ENCODE measurements at regions not wholly inside any gene's neighbourhood (a gene's known extent, or its start where the extent isn't known, plus 50 kb on each side); places are given as distances from the start of the nearest gene placed in this dataset.

DNA sequence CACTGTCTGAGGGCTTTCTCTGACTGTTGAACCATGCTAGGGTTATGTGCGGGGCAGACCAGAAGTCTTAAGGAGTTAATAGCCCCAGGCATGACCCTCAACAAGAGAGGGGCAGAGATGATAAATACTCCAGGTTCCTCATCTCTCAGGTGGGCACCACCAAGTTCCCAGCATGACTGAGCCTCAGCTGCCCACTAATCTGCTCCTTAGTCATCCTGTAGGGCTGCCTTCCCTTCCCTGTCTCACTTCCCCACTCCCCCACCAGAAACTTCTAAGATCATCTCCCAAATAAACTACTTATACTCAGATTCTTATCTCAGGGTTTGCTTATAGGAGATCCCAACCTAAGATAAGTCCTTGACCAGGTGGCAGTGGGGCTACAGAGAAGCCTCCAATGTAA lies 101.7 kb upstream of the PRNP start:
- Histone ChIP-seq H3K27ac (no peak overlapping the region), H3K4me1 (no peaks in the 10 kb centered on the region)
- intact Hi-C loops (cut with DNase I; ENCODE audit: low total_unique reads), result no loop called here

GRCh38 chr20:4581838-4582237 lies 104.4 kb upstream of the PRNP start:
- H3K4me3 ChIP-seq, result no peak overlapping the region
- TF ChIP-seq POLR2A (IDR thresholded peaks at IDR 0.05) (no peak), POLR2AphosphoS5 (IDR thresholded peaks at IDR 0.05) (no peak)
- TF ChIP-seq, protein P1, sequence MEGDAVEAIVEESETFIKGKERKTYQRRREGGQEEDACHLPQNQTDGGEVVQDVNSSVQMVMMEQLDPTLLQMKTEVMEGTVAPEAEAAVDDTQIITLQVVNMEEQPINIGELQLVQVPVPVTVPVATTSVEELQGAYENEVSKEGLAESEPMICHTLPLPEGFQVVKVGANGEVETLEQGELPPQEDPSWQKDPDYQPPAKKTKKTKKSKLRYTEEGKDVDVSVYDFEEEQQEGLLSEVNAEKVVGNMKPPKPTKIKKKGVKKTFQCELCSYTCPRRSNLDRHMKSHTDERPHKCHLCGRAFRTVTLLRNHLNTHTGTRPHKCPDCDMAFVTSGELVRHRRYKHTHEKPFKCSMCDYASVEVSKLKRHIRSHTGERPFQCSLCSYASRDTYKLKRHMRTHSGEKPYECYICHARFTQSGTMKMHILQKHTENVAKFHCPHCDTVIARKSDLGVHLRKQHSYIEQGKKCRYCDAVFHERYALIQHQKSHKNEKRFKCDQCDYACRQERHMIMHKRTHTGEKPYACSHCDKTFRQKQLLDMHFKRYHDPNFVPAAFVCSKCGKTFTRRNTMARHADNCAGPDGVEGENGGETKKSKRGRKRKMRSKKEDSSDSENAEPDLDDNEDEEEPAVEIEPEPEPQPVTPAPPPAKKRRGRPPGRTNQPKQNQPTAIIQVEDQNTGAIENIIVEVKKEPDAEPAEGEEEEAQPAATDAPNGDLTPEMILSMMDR (IDR thresholded peaks at IDR 0.05 in 8 of 11, conservative IDR thresholded peaks at IDR 0.05 in 3 of 11), result no peak
- no peaks in the 10 kb centered on the region for H3K4me1 ChIP-seq
- no peaks in the 10 kb centered on the region for H3K9me3 ChIP-seq
- no peak for DNase-seq
- 65 to 82% (median 72%) methylated on average over 5 of the region's 5 CpGs for WGBS, 5 donors
- intact Hi-C loops (cut with DNase I; ENCODE audit: low total_unique reads), result no loop called here
- H3K27ac ChIP-seq, result no peak overlapping the region
- no peaks in the 10 kb centered on the region for H3K36me3 ChIP-seq
- peaks cover 0 to 24% (median 0%) of the 10 kb centered on the region in 7 donors for H3K27me3 ChIP-seq (replicated peaks in 1 of 7)

More for the DNA sequence above, 101.7 kb upstream of the PRNP start:
- Histone ChIP-seq H3K36me3 (no peaks in the 10 kb centered on the region), H3K9me3 (no peaks in the 10 kb centered on the region), H3K27me3 (replicated peaks in 1 of 7) (peaks cover 0 to 20% (median 0%) of the 10 kb centered on the region in 7 donors), H3K4me3 (no peak overlapping the region)
- no peak for TF ChIP-seq POLR2A (IDR thresholded peaks at IDR 0.05)
- TF ChIP-seq, protein P1 (IDR thresholded peaks at IDR 0.05 in 8 of 11, conservative IDR thresholded peaks at IDR 0.05 in 3 of 11), result no peak
- no peak for TF ChIP-seq POLR2AphosphoS5 (IDR thresholded peaks at IDR 0.05)
- DNase-seq, result no peak
- 83 to 100% (median 95%) methylated on average over 1 of the region's 1 CpG for WGBS, 5 donors

GRCh38 chr20:4578375-4578774 lies 107.9 kb upstream of the PRNP start:
- Histone ChIP-seq H3K9me3 (no peaks in the 10 kb centered on the region), H3K27me3 (replicated peaks in 1 of 7) (peaks cover 0 to 47% (median 7%) of the 10 kb centered on the region in 7 donors), H3K27ac (no peak overlapping the region), H3K4me3 (no peak overlapping the region), H3K36me3 (no peaks in the 10 kb centered on the region), H3K4me1 (no peaks in the 10 kb centered on the region)
- intact Hi-C loops (cut with DNase I; ENCODE audit: low total_unique reads), result no loop called here
- WGBS, 5 donors, result 70 to 93% (median 86%) methylated on average over 1 of the region's 1 CpG
- no peak for DNase-seq
- no peak for TF ChIP-seq POLR2AphosphoS5 (IDR thresholded peaks at IDR 0.05)
- TF ChIP-seq, protein P1 (IDR thresholded peaks at IDR 0.05 in 8 of 11, conservative IDR thresholded peaks at IDR 0.05 in 3 of 11), result no peak
- TF ChIP-seq POLR2A (IDR thresholded peaks at IDR 0.05), result no peak

GRCh38 chr20:4574356-4574690 lies 111.9 kb upstream of the PRNP start:
- Histone ChIP-seq H3K27ac (no peak overlapping the region), H3K36me3 (no peaks in the 10 kb centered on the region), H3K9me3 (no peaks in the 10 kb centered on the region), H3K27me3 (replicated peaks in 1 of 7) (peaks cover 0 to 31% (median 7%) of the 10 kb centered on the region in 7 donors), H3K4me1 (no peaks in the 10 kb centered on the region), H3K4me3 (no peak overlapping the region)
- 51 to 65% (median 53%) methylated on average over 3 of the region's 3 CpGs for WGBS, 5 donors
- intact Hi-C loops (cut with DNase I; ENCODE audit: low total_unique reads), result no loop called here
- no peak for DNase-seq
- TF ChIP-seq POLR2A (IDR thresholded peaks at IDR 0.05) (no peak), POLR2AphosphoS5 (IDR thresholded peaks at IDR 0.05) (no peak)
- TF ChIP-seq, protein P1 (IDR thresholded peaks at IDR 0.05 in 8 of 11, conservative IDR thresholded peaks at IDR 0.05 in 3 of 11), result no peak
